ENCODE measurements at regions not wholly inside any gene's neighbourhood (a gene's known extent, or its start where the extent isn't known, plus 50 kb on each side); places are given as distances from the start of the nearest gene placed in this dataset.

DNA sequence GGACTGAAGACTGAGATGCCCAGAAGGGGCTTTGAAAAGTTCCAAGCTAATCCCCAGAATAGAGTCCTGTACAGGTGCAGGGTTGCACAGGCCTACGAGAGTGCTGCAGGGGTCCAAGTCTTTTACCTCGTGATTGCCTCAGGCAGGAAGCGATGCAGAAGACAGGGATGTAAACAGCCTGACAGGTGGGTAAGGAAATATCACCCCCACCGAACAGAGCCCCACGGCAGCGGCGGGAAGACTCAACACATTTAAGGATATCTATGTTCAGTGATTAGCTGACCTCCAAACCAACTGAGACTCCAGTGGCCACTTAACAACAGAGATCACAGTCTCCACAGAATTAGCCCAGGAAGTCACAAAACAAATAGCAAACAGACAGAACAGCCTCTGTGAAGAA, 73.9 kb upstream of the VIPR2 start:
- TF ChIP-seq, protein P1, sequence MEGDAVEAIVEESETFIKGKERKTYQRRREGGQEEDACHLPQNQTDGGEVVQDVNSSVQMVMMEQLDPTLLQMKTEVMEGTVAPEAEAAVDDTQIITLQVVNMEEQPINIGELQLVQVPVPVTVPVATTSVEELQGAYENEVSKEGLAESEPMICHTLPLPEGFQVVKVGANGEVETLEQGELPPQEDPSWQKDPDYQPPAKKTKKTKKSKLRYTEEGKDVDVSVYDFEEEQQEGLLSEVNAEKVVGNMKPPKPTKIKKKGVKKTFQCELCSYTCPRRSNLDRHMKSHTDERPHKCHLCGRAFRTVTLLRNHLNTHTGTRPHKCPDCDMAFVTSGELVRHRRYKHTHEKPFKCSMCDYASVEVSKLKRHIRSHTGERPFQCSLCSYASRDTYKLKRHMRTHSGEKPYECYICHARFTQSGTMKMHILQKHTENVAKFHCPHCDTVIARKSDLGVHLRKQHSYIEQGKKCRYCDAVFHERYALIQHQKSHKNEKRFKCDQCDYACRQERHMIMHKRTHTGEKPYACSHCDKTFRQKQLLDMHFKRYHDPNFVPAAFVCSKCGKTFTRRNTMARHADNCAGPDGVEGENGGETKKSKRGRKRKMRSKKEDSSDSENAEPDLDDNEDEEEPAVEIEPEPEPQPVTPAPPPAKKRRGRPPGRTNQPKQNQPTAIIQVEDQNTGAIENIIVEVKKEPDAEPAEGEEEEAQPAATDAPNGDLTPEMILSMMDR (IDR thresholded peaks at IDR 0.05 in 4 of 5, conservative IDR thresholded peaks at IDR 0.05 in 1 of 5): no peak
- TF ChIP-seq POLR2A (IDR thresholded peaks at IDR 0.05): no peak

Measured in gastrocnemius medialis (tissue), 4 donors.